ENCODE measurements at regions not wholly inside any gene's neighbourhood (a gene's known extent, or its start where the extent isn't known, plus 50 kb on each side); places are given as distances from the start of the nearest gene placed in this dataset.

GRCh38 chr6:87837876-87838275 is 135.8 kb upstream of the AKIRIN2 start:
- ChIA-PET CTCF (no interaction called here), POLR2A (no interaction called here)
- no peak for DNase-seq (ENCODE audit: extremely low spot score)
- no peak for TF ChIP-seq SUZ12 (IDR thresholded peaks at IDR 0.05)
- TF ChIP-seq CTBP1 (IDR thresholded peaks at IDR 0.05; ENCODE audit: borderline replicate concordance): no peak
- TF ChIP-seq PKNOX1 (IDR thresholded peaks at IDR 0.05): no peak
- TF ChIP-seq FOXA1 (IDR thresholded peaks at IDR 0.05): no peak
- no peak for TF ChIP-seq BHLHE40 (IDR thresholded peaks at IDR 0.05; ENCODE audit: borderline replicate concordance)
- no peak for TF ChIP-seq HDGF (IDR thresholded peaks at IDR 0.05; ENCODE audit: borderline replicate concordance)
- no peak for TF ChIP-seq ARNT (IDR thresholded peaks at IDR 0.05)
- no peak for TF ChIP-seq NFRKB (IDR thresholded peaks at IDR 0.05)
- TF ChIP-seq FOXK2 (IDR thresholded peaks at IDR 0.05): no peak
- no peak for TF ChIP-seq ELF4 (IDR thresholded peaks at IDR 0.05)
- no peak for TF ChIP-seq LEF1 (IDR thresholded peaks at IDR 0.05; ENCODE audit: borderline replicate concordance)
- TF ChIP-seq ZNF384 (IDR thresholded peaks at IDR 0.05): no peak

- TF ChIP-seq ELF4 (IDR thresholded peaks at IDR 0.05): no peak
- no peak for TF ChIP-seq FOXM1 (IDR thresholded peaks at IDR 0.05; ENCODE audit: borderline replicate concordance)
- no peak for TF ChIP-seq CTBP1 (IDR thresholded peaks at IDR 0.05; ENCODE audit: borderline replicate concordance)
- no peak for TF ChIP-seq SUZ12 (IDR thresholded peaks at IDR 0.05)
- no peak for TF ChIP-seq FOXK2 (IDR thresholded peaks at IDR 0.05)
- TF ChIP-seq HDGF (IDR thresholded peaks at IDR 0.05; ENCODE audit: borderline replicate concordance): no peak
- TF ChIP-seq LEF1 (IDR thresholded peaks at IDR 0.05; ENCODE audit: borderline replicate concordance): no peak
- no peak for TF ChIP-seq L3MBTL2 (conservative IDR thresholded peaks at IDR 0.05)
- no peak for TF ChIP-seq ZNF384 (IDR thresholded peaks at IDR 0.05)
- no peak for TF ChIP-seq FOXA1 (IDR thresholded peaks at IDR 0.05)
- TF ChIP-seq BHLHE40 (IDR thresholded peaks at IDR 0.05; ENCODE audit: borderline replicate concordance): no peak
- no peak for DNase-seq (ENCODE audit: extremely low spot score)
- CTCF ChIA-PET: no interaction called here
- POLR2A ChIA-PET: no interaction called here
Measured at GRCh38 chr6:87837444-87837843, 135.4 kb upstream of the AKIRIN2 start.

- ChIA-PET POLR2A (interaction anchor here (1.6 kb wide), 1 partner anchor 130 kb away, joined by 4 read pairs; the partner anchor contains the start of gene AKIRIN2), CTCF (interaction anchor here (0.6 to 1.2 kb wide), 3 partner anchors 130 to 766 kb away, joined by 3 to 4 read pairs (median 3); partner anchors contain the start of gene AKIRIN2)
- TF ChIP-seq FOXK2 (IDR thresholded peaks at IDR 0.05) (no peak), HDGF (IDR thresholded peaks at IDR 0.05; ENCODE audit: borderline replicate concordance) (no peak), CTBP1 (IDR thresholded peaks at IDR 0.05; ENCODE audit: borderline replicate concordance) (no peak), ZNF384 (IDR thresholded peaks at IDR 0.05) (peak; percentile 86), ELF4 (IDR thresholded peaks at IDR 0.05) (no peak), TARDBP (IDR thresholded peaks at IDR 0.05) (no peak), FOXM1 (IDR thresholded peaks at IDR 0.05; ENCODE audit: borderline replicate concordance) (no peak), PKNOX1 (IDR thresholded peaks at IDR 0.05) (peak; percentile 43)
- no peak for DNase-seq (ENCODE audit: extremely low spot score)
Measured at GRCh38 chr6:87832025-87832825, 130.2 kb upstream of the AKIRIN2 start.

- TF ChIP-seq BHLHE40 (IDR thresholded peaks at IDR 0.05; ENCODE audit: borderline replicate concordance) (no peak), ZNF384 (IDR thresholded peaks at IDR 0.05) (no peak), FOXK2 (IDR thresholded peaks at IDR 0.05) (no peak), HDGF (IDR thresholded peaks at IDR 0.05; ENCODE audit: borderline replicate concordance) (no peak), SUZ12 (IDR thresholded peaks at IDR 0.05) (no peak), FOXM1 (IDR thresholded peaks at IDR 0.05; ENCODE audit: borderline replicate concordance) (no peak), ELF4 (IDR thresholded peaks at IDR 0.05) (no peak), TARDBP (IDR thresholded peaks at IDR 0.05) (no peak), NFRKB (IDR thresholded peaks at IDR 0.05) (no peak), L3MBTL2 (conservative IDR thresholded peaks at IDR 0.05) (no peak), FOXA1 (IDR thresholded peaks at IDR 0.05) (no peak), SP1 (IDR thresholded peaks at IDR 0.05) (no peak), LEF1 (IDR thresholded peaks at IDR 0.05; ENCODE audit: borderline replicate concordance) (no peak), ARNT (IDR thresholded peaks at IDR 0.05) (no peak), CTBP1 (IDR thresholded peaks at IDR 0.05; ENCODE audit: borderline replicate concordance) (no peak), PKNOX1 (IDR thresholded peaks at IDR 0.05) (no peak)
- POLR2A ChIA-PET: interaction anchor here (0.6 kb wide), 1 partner anchor 578 kb away, joined by 5 read pairs; no protein-coding TSS in a partner anchor
- CTCF ChIA-PET: interaction anchor here (0.6 kb wide), 1 partner anchor 723 kb away, joined by 3 read pairs; no protein-coding TSS in a partner anchor
- DNase-seq (ENCODE audit: extremely low spot score): no peak
Measured at GRCh38 chr6:87830907-87831306, 128.9 kb upstream of the AKIRIN2 start.

GRCh38 chr6:87829622-87830121 is 127.6 kb upstream of the AKIRIN2 start:
- TF ChIP-seq ELF4 (IDR thresholded peaks at IDR 0.05) (no peak), ZNF384 (IDR thresholded peaks at IDR 0.05) (no peak), TARDBP (IDR thresholded peaks at IDR 0.05) (no peak), HDGF (IDR thresholded peaks at IDR 0.05; ENCODE audit: borderline replicate concordance) (no peak), CTBP1 (IDR thresholded peaks at IDR 0.05; ENCODE audit: borderline replicate concordance) (no peak), LEF1 (IDR thresholded peaks at IDR 0.05; ENCODE audit: borderline replicate concordance) (no peak), PKNOX1 (IDR thresholded peaks at IDR 0.05) (no peak)
- ChIA-PET CTCF (no interaction called here), POLR2A (no interaction called here)
- DNase-seq (ENCODE audit: extremely low spot score): no peak

Data from HEK293T (cell line).